Activated naive CD4-positive, alpha-beta T cell treated with anti-CD3 and anti-CD28 coated beads, Interleukin-2, amount 50 U/mL, for 16 hours (primary cell): ENCODE measurements at regions not wholly inside any gene's neighbourhood (a gene's known extent, or its start where the extent isn't known, plus 50 kb on each side); places are given as distances from the start of the nearest gene placed in this dataset.
"Not testable (repeated sequence)": the region's sequence is repeated elsewhere in the genome, so short reads cannot be mapped to it uniquely, and the experiment has no call there.

Experiments used
- DNase-seq: peaks from one replicate; pipeline ENCODE4 v3.0.0-alpha.2; 2020

GRCh38 chr9:22170556-22170955, 161.5 kb upstream of the CDKN2B start:
- no peak for DNase-seq

GRCh38 chr9:22170990-22171670, 162.0 kb upstream of the CDKN2B start:
- no peak for DNase-seq

- no peak for DNase-seq
These were observed 162.6 kb upstream of the CDKN2B start for GRCh38 chr9:22171691-22172090.

GRCh38 chr9:22173908-22174307, 164.8 kb upstream of the CDKN2B start:
- no peak for DNase-seq

GRCh38 chr9:22175972-22176545, 167.0 kb upstream of the CDKN2B start:
- no peak for DNase-seq

- not testable (repeated sequence) for DNase-seq
These were observed 171.9 kb upstream of the CDKN2B start for GRCh38 chr9:22181021-22181420.

- DNase-seq, result no peak
These were observed 180.4 kb upstream of the CDKN2B start for GRCh38 chr9:22189471-22189870.

- DNase-seq, result not testable (repeated sequence)
These were observed 187.9 kb upstream of the CDKN2B start for GRCh38 chr9:22197000-22197399.

- no peak for DNase-seq
These were observed 189.6 kb upstream of the CDKN2B start for GRCh38 chr9:22198681-22199080.

- DNase-seq, result no peak
These were observed 192.2 kb upstream of the CDKN2B start for GRCh38 chr9:22201256-22201655.

GRCh38 chr9:22203371-22204138, 194.4 kb upstream of the CDKN2B start:
- no peak for DNase-seq

GRCh38 chr9:22204240-22204639, 195.1 kb upstream of the CDKN2B start:
- no peak for DNase-seq

- no peak for DNase-seq
These were observed 197.7 kb upstream of the CDKN2B start for GRCh38 chr9:22206833-22207232.

GRCh38 chr9:22208846-22209585, 199.9 kb upstream of the CDKN2B start:
- DNase-seq, result no peak

GRCh38 chr9:22210262-22210661, 201.2 kb upstream of the CDKN2B start:
- no peak for DNase-seq

- no peak for DNase-seq
These were observed 201.8 kb upstream of the CDKN2B start for GRCh38 chr9:22210936-22211335.

GRCh38 chr9:22211588-22212360, 202.7 kb upstream of the CDKN2B start:
- no peak for DNase-seq

GRCh38 chr9:22214021-22214420, 204.9 kb upstream of the CDKN2B start:
- DNase-seq, result no peak

- DNase-seq, result no peak
These were observed 205.5 kb upstream of the CDKN2B start for GRCh38 chr9:22214497-22215031.

GRCh38 chr9:22215521-22215920, 206.4 kb upstream of the CDKN2B start:
- no peak for DNase-seq

- DNase-seq, result no peak
These were observed 207.6 kb upstream of the CDKN2B start for GRCh38 chr9:22216730-22217172.

GRCh38 chr9:22217254-22217653, 208.1 kb upstream of the CDKN2B start:
- no peak for DNase-seq
